SK-N-SH (cell line): ENCODE measurements at regions not wholly inside any gene's neighbourhood (a gene's known extent, or its start where the extent isn't known, plus 50 kb on each side); places are given as distances from the start of the nearest gene placed in this dataset.

Source experiments
- FOXJ3 ChIP-seq: sonication (generic); formaldehyde crosslinking; IDR thresholded peaks from 2 replicates; pipeline ENCODE4 v1.5.1; 2020; ENCODE audit warnings: mild to moderate bottlenecking, missing genetic modification reagents
- JUND ChIP-seq: IDR thresholded peaks from 2 replicates; pipeline ENCODE4 v1.4.0; 2012
- POLR2AphosphoS5 ChIP-seq: IDR thresholded peaks from 2 replicates; pipeline ENCODE4 v1.6.1; 2012; ENCODE audit warnings: low read depth, low read length
- SIN3A ChIP-seq: IDR thresholded peaks from 2 replicates; pipeline ENCODE4 v1.6.1; 2012; ENCODE audit warnings: low read depth, mild to moderate bottlenecking, low read length, moderate library complexity, borderline replicate concordance
- TCF12 ChIP-seq: IDR thresholded peaks from 2 replicates; pipeline ENCODE4 v1.4.0; 2012
- TF ChIP-seq, protein P1 (sequence below): fragments of 200-600 bp; sonication (generic); IDR thresholded peaks from 2 replicates; pipeline ENCODE4 v1.6.1; 2017; ENCODE audit warnings: antibody characterized with exemption, mild to moderate bottlenecking, moderate library complexity
- TF ChIP-seq, protein P2 (sequence below): IDR thresholded peaks from 2 replicates; pipeline ENCODE4 v1.4.0; 2012; ENCODE audit warnings: low read depth, borderline replicate concordance

DNA sequence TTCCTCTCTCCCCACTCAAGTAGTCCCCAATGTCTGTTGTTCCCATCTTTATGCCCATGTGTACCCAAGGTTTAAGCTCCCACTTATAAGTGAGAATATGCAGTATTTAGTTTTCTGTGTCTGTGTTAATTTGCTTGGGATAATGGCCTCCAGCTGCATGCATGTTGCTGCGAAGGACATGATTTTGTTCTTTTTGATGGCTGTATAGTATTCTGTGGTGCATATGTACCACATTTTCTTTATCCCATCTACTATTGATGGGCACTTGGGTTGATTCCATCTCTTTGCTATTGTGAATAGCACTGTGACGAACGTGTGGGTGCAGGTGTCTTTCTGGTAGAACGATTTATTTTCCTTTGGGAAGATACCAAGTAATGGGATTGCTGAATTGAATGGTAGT is 170.2 kb upstream of the AUTS2 start:
- TF ChIP-seq TCF12, result no peak
- no peak for TF ChIP-seq SIN3A
- TF ChIP-seq, protein P1, sequence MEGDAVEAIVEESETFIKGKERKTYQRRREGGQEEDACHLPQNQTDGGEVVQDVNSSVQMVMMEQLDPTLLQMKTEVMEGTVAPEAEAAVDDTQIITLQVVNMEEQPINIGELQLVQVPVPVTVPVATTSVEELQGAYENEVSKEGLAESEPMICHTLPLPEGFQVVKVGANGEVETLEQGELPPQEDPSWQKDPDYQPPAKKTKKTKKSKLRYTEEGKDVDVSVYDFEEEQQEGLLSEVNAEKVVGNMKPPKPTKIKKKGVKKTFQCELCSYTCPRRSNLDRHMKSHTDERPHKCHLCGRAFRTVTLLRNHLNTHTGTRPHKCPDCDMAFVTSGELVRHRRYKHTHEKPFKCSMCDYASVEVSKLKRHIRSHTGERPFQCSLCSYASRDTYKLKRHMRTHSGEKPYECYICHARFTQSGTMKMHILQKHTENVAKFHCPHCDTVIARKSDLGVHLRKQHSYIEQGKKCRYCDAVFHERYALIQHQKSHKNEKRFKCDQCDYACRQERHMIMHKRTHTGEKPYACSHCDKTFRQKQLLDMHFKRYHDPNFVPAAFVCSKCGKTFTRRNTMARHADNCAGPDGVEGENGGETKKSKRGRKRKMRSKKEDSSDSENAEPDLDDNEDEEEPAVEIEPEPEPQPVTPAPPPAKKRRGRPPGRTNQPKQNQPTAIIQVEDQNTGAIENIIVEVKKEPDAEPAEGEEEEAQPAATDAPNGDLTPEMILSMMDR, result no peak
- TF ChIP-seq, protein P2, sequence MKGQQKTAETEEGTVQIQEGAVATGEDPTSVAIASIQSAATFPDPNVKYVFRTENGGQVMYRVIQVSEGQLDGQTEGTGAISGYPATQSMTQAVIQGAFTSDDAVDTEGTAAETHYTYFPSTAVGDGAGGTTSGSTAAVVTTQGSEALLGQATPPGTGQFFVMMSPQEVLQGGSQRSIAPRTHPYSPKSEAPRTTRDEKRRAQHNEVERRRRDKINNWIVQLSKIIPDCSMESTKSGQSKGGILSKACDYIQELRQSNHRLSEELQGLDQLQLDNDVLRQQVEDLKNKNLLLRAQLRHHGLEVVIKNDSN, result no peak
- TF ChIP-seq FOXJ3, result no peak
- no peak for TF ChIP-seq POLR2AphosphoS5
- no peak for TF ChIP-seq JUND
